ENCODE measurements at regions not wholly inside any gene's neighbourhood (a gene's known extent, or its start where the extent isn't known, plus 50 kb on each side); places are given as distances from the start of the nearest gene placed in this dataset.
"Not testable (repeated sequence)": the region's sequence is repeated elsewhere in the genome, so short reads cannot be mapped to it uniquely, and the experiment has no call there.

DNA sequence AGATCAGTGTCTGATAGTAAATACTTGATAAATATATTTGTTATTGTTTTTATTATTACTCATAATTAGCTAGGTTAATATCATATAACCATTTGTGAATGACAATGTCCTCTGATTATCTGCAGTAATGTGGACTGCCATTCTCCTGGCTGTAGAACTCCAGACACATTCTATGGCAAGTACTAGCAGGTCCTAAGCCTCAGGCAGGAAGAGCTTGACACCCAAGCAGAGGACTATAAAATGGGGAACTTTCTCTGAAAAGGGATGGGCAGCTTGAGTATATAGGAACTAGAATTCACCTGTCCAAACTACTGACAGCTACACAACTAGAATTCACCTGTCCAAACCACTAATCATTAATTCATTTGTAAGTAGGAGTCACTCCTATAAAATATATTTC lies 649.4 kb downstream of the CPS1 start:
- no peak overlapping the region for H3K4me3 Mint-ChIP-seq
- H3K27me3 ChIP-seq (ENCODE audit: control insufficient read depth, insufficient read depth, low read length) = no peaks in the 10 kb centered on the region
- no peaks in the 10 kb centered on the region for H3K9me3 ChIP-seq (ENCODE audit: control insufficient read depth, insufficient read depth, low read length)

DNA sequence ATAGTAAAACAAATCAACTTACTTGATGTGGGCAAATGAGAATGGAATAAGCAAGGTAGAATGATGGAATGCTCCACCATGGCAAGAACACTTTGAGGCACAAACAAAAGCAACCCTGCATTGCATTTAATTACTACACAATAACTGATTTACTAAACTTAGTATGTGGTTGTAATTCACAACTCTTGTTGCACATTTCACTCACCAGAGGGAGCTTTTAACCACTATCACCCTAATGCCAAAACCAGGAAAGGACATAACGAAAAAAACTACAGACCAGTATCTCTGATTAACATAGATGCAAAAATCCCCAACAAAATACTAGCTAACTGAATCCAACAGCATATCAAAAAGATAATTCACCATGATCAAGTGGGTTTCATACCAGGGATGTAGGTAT lies 659.8 kb downstream of the CPS1 start:
- Mint-ChIP-seq H3K36me3 (peaks cover 10% of the 10 kb centered on the region), H3K4me3 (no peak overlapping the region), H3K27ac (no peak overlapping the region), H3K4me1 (no peaks in the 10 kb centered on the region), H3K27me3 (ENCODE audit: low read depth in 2 of 2) (no peaks in the 10 kb centered on the region), H3K9me3 (peaks cover 7 to 9% of the 10 kb centered on the region in 2 donors)
- no peak for DNase-seq
- Histone ChIP-seq H3K27ac (ENCODE audit: low read length) (no peak overlapping the region), H3K9me3 (ENCODE audit: control insufficient read depth, insufficient read depth, low read length) (no peaks in the 10 kb centered on the region), H3K27me3 (ENCODE audit: control insufficient read depth, insufficient read depth, low read length) (no peaks in the 10 kb centered on the region), H3K4me1 (ENCODE audit: control insufficient read depth, insufficient read depth, low read length) (no peaks in the 10 kb centered on the region), H3K4me3 (ENCODE audit: low read length) (no peak overlapping the region), H3K36me3 (ENCODE audit: control insufficient read depth, insufficient read depth, low read length) (no peaks in the 10 kb centered on the region)
- ATAC-seq = no peak
- TF ChIP-seq, protein P1, sequence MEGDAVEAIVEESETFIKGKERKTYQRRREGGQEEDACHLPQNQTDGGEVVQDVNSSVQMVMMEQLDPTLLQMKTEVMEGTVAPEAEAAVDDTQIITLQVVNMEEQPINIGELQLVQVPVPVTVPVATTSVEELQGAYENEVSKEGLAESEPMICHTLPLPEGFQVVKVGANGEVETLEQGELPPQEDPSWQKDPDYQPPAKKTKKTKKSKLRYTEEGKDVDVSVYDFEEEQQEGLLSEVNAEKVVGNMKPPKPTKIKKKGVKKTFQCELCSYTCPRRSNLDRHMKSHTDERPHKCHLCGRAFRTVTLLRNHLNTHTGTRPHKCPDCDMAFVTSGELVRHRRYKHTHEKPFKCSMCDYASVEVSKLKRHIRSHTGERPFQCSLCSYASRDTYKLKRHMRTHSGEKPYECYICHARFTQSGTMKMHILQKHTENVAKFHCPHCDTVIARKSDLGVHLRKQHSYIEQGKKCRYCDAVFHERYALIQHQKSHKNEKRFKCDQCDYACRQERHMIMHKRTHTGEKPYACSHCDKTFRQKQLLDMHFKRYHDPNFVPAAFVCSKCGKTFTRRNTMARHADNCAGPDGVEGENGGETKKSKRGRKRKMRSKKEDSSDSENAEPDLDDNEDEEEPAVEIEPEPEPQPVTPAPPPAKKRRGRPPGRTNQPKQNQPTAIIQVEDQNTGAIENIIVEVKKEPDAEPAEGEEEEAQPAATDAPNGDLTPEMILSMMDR (IDR thresholded peaks at IDR 0.05) = no peak
- 27% methylated on average over 1 of the region's 1 CpG for WGBS (ENCODE audit: insufficient coverage)
- intact Hi-C loops (cut with micrococcal nuclease) = no loop called here

More for the DNA sequence above, 649.4 kb downstream of the CPS1 start:
- no peak overlapping the region for H3K4me3 ChIP-seq (ENCODE audit: low read length)
- H3K27ac ChIP-seq (ENCODE audit: low read length) = no peak overlapping the region
- DNase-seq (no peak), ATAC-seq (no peak)
- H3K27me3 Mint-ChIP-seq (ENCODE audit: low read depth in 2 of 2) = no peaks in the 10 kb centered on the region
- no peaks in the 10 kb centered on the region for H3K4me1 Mint-ChIP-seq
- no peaks in the 10 kb centered on the region for H3K36me3 Mint-ChIP-seq
- TF ChIP-seq, protein P1 (IDR thresholded peaks at IDR 0.05) = no peak
- H3K9me3 Mint-ChIP-seq = peaks cover 8 to 11% of the 10 kb centered on the region in 2 donors
- H3K4me1 ChIP-seq (ENCODE audit: control insufficient read depth, insufficient read depth, low read length) = no peaks in the 10 kb centered on the region
- intact Hi-C loops (cut with micrococcal nuclease) = no loop called here
- H3K36me3 ChIP-seq (ENCODE audit: control insufficient read depth, insufficient read depth, low read length) = no peaks in the 10 kb centered on the region
- H3K27ac Mint-ChIP-seq = no peak overlapping the region

DNA sequence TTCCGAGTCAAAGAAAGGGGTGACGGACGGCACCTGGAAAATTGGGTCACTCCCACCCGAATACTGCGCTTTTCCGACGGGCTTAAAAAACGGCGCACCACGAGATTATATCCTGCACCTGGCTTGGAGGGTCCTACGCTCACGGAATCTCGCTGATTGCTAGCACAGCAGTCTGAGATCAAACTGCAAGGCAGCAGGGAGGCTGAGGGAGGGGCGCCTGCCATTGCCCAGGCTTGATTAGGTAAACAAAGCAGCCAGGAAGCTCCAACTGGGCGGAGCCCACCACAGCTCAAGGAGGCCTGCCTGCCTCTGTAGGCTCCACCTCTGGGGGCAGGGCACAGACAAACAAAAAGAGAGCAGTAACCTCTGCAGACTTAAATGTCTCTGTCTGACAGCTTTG lies 663.1 kb downstream of the CPS1 start:
- H3K27ac Mint-ChIP-seq; H3K4me1 Mint-ChIP-seq; H3K9me3 ChIP-seq (ENCODE audit: control insufficient read depth, insufficient read depth, low read length); H3K27ac ChIP-seq (ENCODE audit: low read length); H3K36me3 ChIP-seq (ENCODE audit: control insufficient read depth, insufficient read depth, low read length); intact Hi-C loops (cut with micrococcal nuclease); H3K4me3 Mint-ChIP-seq; H3K27me3 ChIP-seq (ENCODE audit: control insufficient read depth, insufficient read depth, low read length); H3K9me3 Mint-ChIP-seq; H3K4me3 ChIP-seq (ENCODE audit: low read length); H3K27me3 Mint-ChIP-seq (ENCODE audit: low read depth in 2 of 2); ATAC-seq; H3K4me1 ChIP-seq (ENCODE audit: control insufficient read depth, insufficient read depth, low read length); DNase-seq: not testable (repeated sequence)
- H3K36me3 Mint-ChIP-seq = peaks cover 10% of the 10 kb centered on the region
- 70% methylated on average over 8 of the region's 15 CpGs for WGBS (ENCODE audit: insufficient coverage)

DNA sequence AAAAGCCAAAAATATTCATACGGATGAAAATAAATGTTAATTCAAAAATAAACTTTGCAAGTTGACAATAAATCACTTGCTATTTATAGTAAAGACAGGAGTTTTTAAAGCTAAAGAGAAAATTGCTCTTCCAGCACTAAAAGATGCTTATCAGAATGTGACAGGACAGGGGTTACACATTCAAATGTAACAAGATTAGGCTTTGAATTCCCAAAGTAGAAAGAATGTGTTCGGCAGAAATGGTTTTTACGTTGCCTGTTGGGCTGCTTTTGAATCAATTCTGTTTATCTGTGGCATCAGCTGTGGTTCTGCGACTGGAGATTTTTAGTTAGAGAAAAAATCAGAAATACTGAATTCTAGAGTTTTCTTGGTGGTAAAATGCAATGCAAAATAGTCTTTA lies 669.4 kb downstream of the CPS1 start:
- WGBS (ENCODE audit: insufficient coverage) = 68% methylated on average over 2 of the region's 4 CpGs
- DNase-seq (no peak), ATAC-seq (no peak)
- intact Hi-C loops (cut with micrococcal nuclease) = no loop called here
- Histone ChIP-seq H3K9me3 (ENCODE audit: control insufficient read depth, insufficient read depth, low read length) (peaks cover 7% of the 10 kb centered on the region), H3K27me3 (ENCODE audit: control insufficient read depth, insufficient read depth, low read length) (no peaks in the 10 kb centered on the region), H3K27ac (ENCODE audit: low read length) (no peak overlapping the region), H3K36me3 (ENCODE audit: control insufficient read depth, insufficient read depth, low read length) (no peaks in the 10 kb centered on the region), H3K4me3 (ENCODE audit: low read length) (no peak overlapping the region), H3K4me1 (ENCODE audit: control insufficient read depth, insufficient read depth, low read length) (no peaks in the 10 kb centered on the region)
- peaks cover 2 to 8% of the 10 kb centered on the region in 2 donors for H3K9me3 Mint-ChIP-seq
- no peaks in the 10 kb centered on the region for H3K27me3 Mint-ChIP-seq (ENCODE audit: low read depth in 2 of 2)
- TF ChIP-seq, protein P1 (IDR thresholded peaks at IDR 0.05) = no peak
- no peak overlapping the region for H3K4me3 Mint-ChIP-seq
- H3K27ac Mint-ChIP-seq = no peak overlapping the region
- H3K4me1 Mint-ChIP-seq = no peaks in the 10 kb centered on the region
- H3K36me3 Mint-ChIP-seq = no peaks in the 10 kb centered on the region
